ENCODE measurements at regions not wholly inside any gene's neighbourhood (a gene's known extent, or its start where the extent isn't known, plus 50 kb on each side); places are given as distances from the start of the nearest gene placed in this dataset.
A peak's percentile ranks its signal among the peaks of the same experiment; 100 is the strongest.

DNA sequence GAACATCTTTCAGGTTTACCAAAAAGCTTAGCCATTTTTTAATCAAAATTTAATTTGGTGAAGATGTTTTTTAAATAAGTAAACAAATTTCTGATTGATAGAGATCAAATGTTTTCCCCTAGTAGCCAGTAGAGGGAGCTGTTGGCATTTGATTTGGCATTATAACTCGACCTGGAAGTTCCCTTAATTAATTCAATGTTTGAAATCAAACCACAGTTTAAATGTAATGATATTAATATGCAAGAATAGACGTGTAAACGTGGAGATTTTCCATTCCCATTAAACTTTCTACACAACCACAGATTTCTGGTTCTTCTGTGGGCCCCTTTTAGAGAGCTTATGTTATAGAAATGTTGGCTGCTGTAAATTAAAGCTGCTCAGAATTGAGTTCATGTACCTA is 148.1 kb upstream of the MPDZ start:
- Histone ChIP-seq H3K4me3 (no peak overlapping the region), H3K9me3 (no peaks in the 10 kb centered on the region), H3K4me1 (peaks cover 13 to 32% (median 27%) of the 10 kb centered on the region in 4 donors), H3K27ac (replicated peaks in 1 of 4) (peak overlapping the region in 3 of 4 donors; percentile 9 to 37 (median 32)), H3K27me3 (no peaks in the 10 kb centered on the region), H3K36me3 (no peaks in the 10 kb centered on the region)
- no peak for DNase-seq (ENCODE audit: extremely low spot score)
- WGBS: 0% methylated on average over 3 of the region's 3 CpGs
- intact Hi-C loops (cut with DNase I): loop anchor here (5.0 to 10.0 kb wide), 3 partner anchors 75 to 667 kb away; no protein-coding TSS in a partner anchor
- TF ChIP-seq POLR2A (IDR thresholded peaks at IDR 0.05; ENCODE audit: low read depth) (no peak), CTCF (IDR thresholded peaks at IDR 0.05) (peak; percentile 69 to 79 (median 74))

DNA sequence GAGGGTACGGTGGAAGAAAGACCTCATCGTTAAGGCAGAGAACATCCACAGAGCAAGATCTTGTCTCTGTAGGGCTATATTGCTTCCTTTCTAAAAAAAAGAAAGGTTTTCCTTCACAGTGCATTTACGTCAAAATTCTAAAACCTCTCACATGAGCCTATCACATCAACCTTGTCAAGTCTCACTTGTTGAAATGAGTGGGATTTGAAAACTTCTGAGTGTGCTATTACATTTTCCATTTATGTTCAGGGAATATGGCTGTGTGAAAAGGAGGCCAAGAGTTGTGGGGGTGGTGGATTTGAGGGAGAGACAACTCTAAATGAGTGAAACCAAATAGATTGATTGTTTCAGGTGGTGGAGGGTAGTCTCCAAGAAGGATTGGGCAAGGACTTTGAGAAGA is 147.1 kb upstream of the MPDZ start:
- H3K27me3 ChIP-seq: no peaks in the 10 kb centered on the region
- no peak overlapping the region for H3K27ac ChIP-seq (replicated peaks in 1 of 4)
- H3K4me3 ChIP-seq: no peak overlapping the region
- no peak for DNase-seq (ENCODE audit: extremely low spot score)
- H3K4me1 ChIP-seq: peaks cover 13 to 32% (median 27%) of the 10 kb centered on the region in 4 donors
- H3K36me3 ChIP-seq: no peaks in the 10 kb centered on the region
- intact Hi-C loops (cut with DNase I): loop anchor here (5.0 to 10.0 kb wide), 3 partner anchors 74 to 668 kb away; no protein-coding TSS in a partner anchor
- no peaks in the 10 kb centered on the region for H3K9me3 ChIP-seq
- no peak for TF ChIP-seq POLR2AphosphoS5 (IDR thresholded peaks at IDR 0.05)
- TF ChIP-seq POLR2A (IDR thresholded peaks at IDR 0.05; ENCODE audit: low read depth): no peak
- TF ChIP-seq EP300 (IDR thresholded peaks at IDR 0.05): no peak
- TF ChIP-seq CTCF (IDR thresholded peaks at IDR 0.05): no peak
- WGBS: 82% methylated on average over 3 of the region's 3 CpGs

DNA sequence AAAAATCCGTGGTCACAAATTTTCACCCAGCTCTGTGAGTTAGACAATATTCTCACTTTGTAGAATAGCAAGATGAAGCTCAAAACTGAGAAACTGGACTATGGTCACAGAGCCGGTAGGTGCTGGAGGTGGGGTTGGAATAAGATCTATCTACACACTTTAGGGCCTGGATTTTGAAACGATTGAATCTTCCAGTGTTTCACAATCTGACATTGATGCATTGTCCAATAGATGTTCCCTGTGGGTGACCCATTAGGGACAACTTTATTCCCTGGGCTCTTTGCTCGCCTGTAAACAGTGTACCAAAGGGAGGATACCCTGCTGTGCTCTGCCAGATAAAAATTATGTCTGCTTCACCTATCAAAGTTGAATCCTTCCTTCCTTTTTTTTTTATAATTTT is 145.4 kb upstream of the MPDZ start:
- DNase-seq (ENCODE audit: extremely low spot score): no peak
- Histone ChIP-seq H3K36me3 (no peaks in the 10 kb centered on the region), H3K9me3 (no peaks in the 10 kb centered on the region), H3K4me1 (peaks cover 13 to 24% (median 20%) of the 10 kb centered on the region in 4 donors), H3K27ac (replicated peaks in 1 of 4) (no peak overlapping the region), H3K4me3 (no peak overlapping the region), H3K27me3 (no peaks in the 10 kb centered on the region)
- intact Hi-C loops (cut with DNase I): loop anchor here (5.0 to 10.0 kb wide), 3 partner anchors 73 to 670 kb away; no protein-coding TSS in a partner anchor
- 68% methylated on average over 4 of the region's 4 CpGs for WGBS
- TF ChIP-seq EP300 (IDR thresholded peaks at IDR 0.05) (no peak), POLR2A (IDR thresholded peaks at IDR 0.05; ENCODE audit: low read depth) (no peak), POLR2AphosphoS5 (IDR thresholded peaks at IDR 0.05) (no peak), CTCF (IDR thresholded peaks at IDR 0.05) (no peak)

DNA sequence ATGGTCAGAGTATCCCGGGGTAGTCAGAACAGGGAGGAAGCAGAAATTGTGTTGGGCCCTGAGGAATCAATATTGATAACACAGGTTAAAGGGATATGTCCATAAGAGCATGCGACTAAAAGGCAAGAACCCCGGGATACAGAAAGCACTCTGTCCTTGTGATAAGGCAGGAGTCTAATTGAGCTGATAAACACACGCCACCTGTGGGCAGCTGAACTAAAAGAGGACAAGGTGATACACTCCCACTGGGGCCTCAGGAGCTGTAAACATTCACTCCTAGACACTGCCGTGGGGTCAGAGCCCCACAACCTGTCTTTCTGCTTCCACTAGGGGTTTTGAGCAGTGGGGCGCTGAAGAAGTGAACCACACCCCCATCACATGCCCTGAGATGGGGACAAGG is 144.7 kb upstream of the MPDZ start:
- H3K4me1 ChIP-seq: peaks cover 10 to 17% (median 15%) of the 10 kb centered on the region in 4 donors
- TF ChIP-seq CTCF (IDR thresholded peaks at IDR 0.05) (no peak), POLR2A (IDR thresholded peaks at IDR 0.05; ENCODE audit: low read depth) (no peak), POLR2AphosphoS5 (IDR thresholded peaks at IDR 0.05) (no peak), EP300 (IDR thresholded peaks at IDR 0.05) (no peak)
- H3K9me3 ChIP-seq: no peaks in the 10 kb centered on the region
- H3K4me3 ChIP-seq: no peak overlapping the region
- H3K27ac ChIP-seq (replicated peaks in 1 of 4): no peak overlapping the region
- intact Hi-C loops (cut with DNase I): loop anchor here (10.0 kb wide), 2 partner anchors 389 to 671 kb away; no protein-coding TSS in a partner anchor
- no peak for DNase-seq (ENCODE audit: extremely low spot score)
- WGBS: 85% methylated on average over 6 of the region's 6 CpGs
- H3K27me3 ChIP-seq: no peaks in the 10 kb centered on the region
- no peaks in the 10 kb centered on the region for H3K36me3 ChIP-seq

- Histone ChIP-seq H3K4me1 (peaks cover 0 to 24% (median 22%) of the 10 kb centered on the region in 4 donors), H3K27ac (replicated peaks in 1 of 4) (no peak overlapping the region), H3K27me3 (no peaks in the 10 kb centered on the region), H3K4me3 (no peak overlapping the region), H3K9me3 (no peaks in the 10 kb centered on the region), H3K36me3 (no peaks in the 10 kb centered on the region)
- DNase-seq (ENCODE audit: extremely low spot score): no peak
- intact Hi-C loops (cut with DNase I): no loop called here
- no peak for TF ChIP-seq POLR2AphosphoS5 (IDR thresholded peaks at IDR 0.05)
- no peak for TF ChIP-seq EP300 (IDR thresholded peaks at IDR 0.05)
- TF ChIP-seq POLR2A (IDR thresholded peaks at IDR 0.05; ENCODE audit: low read depth): no peak
- no peak for TF ChIP-seq CTCF (IDR thresholded peaks at IDR 0.05)
Observed at GRCh38 chr9:13414349-13414748, 134.9 kb upstream of the MPDZ start.

Measured in esophagus muscularis mucosa (tissue), 4 donors.